CD4-positive, alpha-beta T cell (primary cell): ENCODE measurements at regions not wholly inside any gene's neighbourhood (a gene's known extent, or its start where the extent isn't known, plus 50 kb on each side); places are given as distances from the start of the nearest gene placed in this dataset.

Source experiments
- ATAC-seq: fragments of 200-7000 bp; cut with Tn5 transposase; one replicate; pipeline ENCODE4 v1.10.0; 2022; ENCODE audit warnings: mild to moderate bottlenecking; ENCODE audit not compliant: poor library complexity
- CTCF ChIA-PET: fragments of 350-600 bp; sonication (Branson Sonifier 250); formaldehyde crosslinking; loops from one replicate; lab custom pipeline; 2021; ENCODE audit warnings: antibody characterized with exemption, inconsistent platforms; lab: Charles Lee
- POLR2A ChIA-PET: fragments of 350-600 bp; sonication (Branson Sonifier 250); formaldehyde crosslinking; loops from one replicate; lab custom pipeline; 2021; ENCODE audit warnings: antibody characterized with exemption, inconsistent platforms; lab: Charles Lee
- DNase-seq, 14 experiments: peaks; one replicate each; pipeline ENCODE4 v3.0.0-alpha.2; 2013 to 2020; ENCODE audit warnings: mixed read lengths in 2 of 14
- H3K27ac ChIP-seq, 2 donors: one replicate each; pipeline versions ENCODE4 v1.5.1 to v1.7.0; 2013; ENCODE audit warnings: low read length in 2 of 2, low read depth in 1 of 2, mild to moderate bottlenecking in 1 of 2
- H3K27me3 ChIP-seq, 2 experiments: 1 replicate in 1 of 2; 2 replicates in 1 of 2; pipeline versions ENCODE4 v1.6.1 to v1.7.0; 2013; ENCODE audit warnings: low read length in 2 of 2, control low read depth in 1 of 2, mild to moderate bottlenecking in 1 of 2, moderate library complexity in 1 of 2; ENCODE audit not compliant: insufficient read depth in 2 of 2, control insufficient read depth in 1 of 2
- H3K36me3 ChIP-seq: one replicate; pipeline ENCODE4 v1.6.1; 2013; ENCODE audit warnings: low read length, control low read depth; ENCODE audit not compliant: insufficient read depth
- H3K4me1 ChIP-seq: one replicate; pipeline ENCODE4 v1.6.1; 2013; ENCODE audit warnings: low read length, control low read depth; ENCODE audit not compliant: insufficient read depth
- H3K4me3 ChIP-seq: one replicate; pipeline ENCODE4 v1.5.1; 2013; ENCODE audit warnings: mild to moderate bottlenecking, low read length, moderate library complexity
- H3K9me3 ChIP-seq, 2 experiments: 1 replicate in 1 of 2; 2 replicates in 1 of 2; pipeline versions ENCODE4 v1.6.1 to v1.7.0; 2013; ENCODE audit warnings: low read length in 2 of 2, mild to moderate bottlenecking in 2 of 2, control low read depth in 1 of 2, moderate library complexity in 1 of 2; ENCODE audit not compliant: control insufficient read depth in 1 of 2, insufficient read depth in 1 of 2
- H3K27ac Mint-ChIP-seq: one replicate; pipeline ENCODE4 v1.8.0; 2020; ENCODE audit warnings: mixed read lengths
- H3K27me3 Mint-ChIP-seq: one replicate; pipeline ENCODE4 v1.8.0; 2021; ENCODE audit warnings: mixed read lengths
- H3K36me3 Mint-ChIP-seq: one replicate; pipeline ENCODE4 v1.8.0; 2021; ENCODE audit warnings: low read depth, mixed read lengths
- H3K4me1 Mint-ChIP-seq: one replicate; pipeline ENCODE4 v1.8.0; 2021; ENCODE audit warnings: low read depth, mixed read lengths
- H3K4me3 Mint-ChIP-seq: one replicate; pipeline ENCODE4 v1.8.0; 2020; ENCODE audit warnings: mild to moderate bottlenecking, mixed read lengths
- H3K9me3 Mint-ChIP-seq: one replicate; pipeline ENCODE4 v1.8.0; 2020; ENCODE audit warnings: mixed read lengths
- CTCF ChIP-seq: fragments of 200-600 bp; IDR thresholded peaks from one replicate; pipeline ENCODE4 v1.8.0; 2022; ENCODE audit warnings: antibody characterized with exemption, mild to moderate bottlenecking
- intact Hi-C, 2 experiments: fragments of 100-400 bp; cut with DNase I in 1 of 2; cut with micrococcal nuclease in 1 of 2; formaldehyde crosslinking; loops; one replicate each; pipeline versions ENCODE4 v1.15.1 to v1.9.0; 2023 to 2025; cut with DNase I, micrococcal nuclease

- TF ChIP-seq CTCF, result no peak
- Mint-ChIP-seq H3K27me3 (no peaks in the 10 kb centered on the region), H3K36me3 (no peaks in the 10 kb centered on the region), H3K27ac (no peak overlapping the region), H3K4me3 (no peak overlapping the region), H3K4me1 (no peaks in the 10 kb centered on the region), H3K9me3 (no peaks in the 10 kb centered on the region)
- ChIA-PET POLR2A (no interaction called here), CTCF (no interaction called here)
- H3K4me3 ChIP-seq, result no peak overlapping the region
- H3K27me3 ChIP-seq, result no peaks in the 10 kb centered on the region
- H3K9me3 ChIP-seq, result peaks cover 0 to 3% of the 10 kb centered on the region in 2 experiments
- H3K36me3 ChIP-seq, result no peaks in the 10 kb centered on the region
- ATAC-seq, result no peak
- H3K27ac ChIP-seq, result no peak overlapping the region
- H3K4me1 ChIP-seq, result no peaks in the 10 kb centered on the region
- intact Hi-C loops, result no loop called here
- no peak for DNase-seq
Observed at GRCh38 chr3:176412771-176413170, 784.5 kb downstream of the TBL1XR1 start.

- H3K27me3 Mint-ChIP-seq, result no peaks in the 10 kb centered on the region
- DNase-seq (no peak), ATAC-seq (no peak)
- no peak overlapping the region for H3K27ac Mint-ChIP-seq
- CTCF ChIA-PET, result no interaction called here
- POLR2A ChIA-PET, result no interaction called here
- no peak overlapping the region for H3K4me3 ChIP-seq
- no peak overlapping the region for H3K4me3 Mint-ChIP-seq
- H3K9me3 Mint-ChIP-seq, result no peaks in the 10 kb centered on the region
- H3K36me3 ChIP-seq, result no peaks in the 10 kb centered on the region
- no peaks in the 10 kb centered on the region for H3K4me1 Mint-ChIP-seq
- TF ChIP-seq CTCF, result no peak
- H3K27ac ChIP-seq, result no peak overlapping the region
- peaks cover 0 to 4% of the 10 kb centered on the region in 2 experiments for H3K9me3 ChIP-seq
- no peaks in the 10 kb centered on the region for H3K4me1 ChIP-seq
- intact Hi-C loops, result no loop called here
- H3K27me3 ChIP-seq, result no peaks in the 10 kb centered on the region
- H3K36me3 Mint-ChIP-seq, result no peaks in the 10 kb centered on the region
Observed at GRCh38 chr3:176403531-176403930, 793.8 kb downstream of the TBL1XR1 start.

GRCh38 chr3:176401211-176401610 lies 796.1 kb downstream of the TBL1XR1 start:
- Mint-ChIP-seq H3K36me3 (no peaks in the 10 kb centered on the region), H3K9me3 (peaks cover 6% of the 10 kb centered on the region), H3K27ac (no peak overlapping the region), H3K4me3 (no peak overlapping the region), H3K4me1 (no peaks in the 10 kb centered on the region), H3K27me3 (no peaks in the 10 kb centered on the region)
- Histone ChIP-seq H3K9me3 (peaks cover 0 to 4% of the 10 kb centered on the region in 2 experiments), H3K4me3 (no peak overlapping the region), H3K36me3 (no peaks in the 10 kb centered on the region), H3K27me3 (no peaks in the 10 kb centered on the region), H3K4me1 (no peaks in the 10 kb centered on the region), H3K27ac (no peak overlapping the region)
- POLR2A ChIA-PET, result no interaction called here
- no peak for DNase-seq
- CTCF ChIA-PET, result no interaction called here
- no peak for TF ChIP-seq CTCF
- intact Hi-C loops, result no loop called here
- no peak for ATAC-seq
